SH-SY5Y (cell line): ENCODE measurements at regions not wholly inside any gene's neighbourhood (a gene's known extent, or its start where the extent isn't known, plus 50 kb on each side); places are given as distances from the start of the nearest gene placed in this dataset.

Source experiments
- GATA2 ChIP-seq: IDR thresholded peaks from 2 replicates; pipeline ENCODE4 v1.6.1; 2011; ENCODE audit warnings: mild to moderate bottlenecking, low read depth, low read length
- GATA3 ChIP-seq: IDR thresholded peaks from 2 replicates; pipeline ENCODE4 v1.6.1; 2011; ENCODE audit warnings: low read depth, mild to moderate bottlenecking, low read length, moderate library complexity

GRCh38 chr17:53033297-53033696, 789.4 kb upstream of the KIF2B start:
- TF ChIP-seq GATA2, result no peak
- TF ChIP-seq GATA3, result no peak
